ENCODE measurements at regions not wholly inside any gene's neighbourhood (a gene's known extent, or its start where the extent isn't known, plus 50 kb on each side); places are given as distances from the start of the nearest gene placed in this dataset.

GRCh38 chr11:104522123-104522522 is 358.2 kb upstream of the PDGFD start:
- no peak for DNase-seq

- DNase-seq: no peak
Measured at GRCh38 chr11:104510169-104510568, 346.2 kb upstream of the PDGFD start.

- no peak for DNase-seq
Measured at GRCh38 chr11:104490182-104490581, 326.2 kb upstream of the PDGFD start.

GRCh38 chr11:104488561-104488960 is 324.6 kb upstream of the PDGFD start:
- no peak for DNase-seq

- DNase-seq: no peak
Measured at GRCh38 chr11:104487046-104487806, 323.3 kb upstream of the PDGFD start.

- no peak for DNase-seq
Measured at GRCh38 chr11:104484804-104485554, 321.0 kb upstream of the PDGFD start.

GRCh38 chr11:104476898-104477297 is 313.0 kb upstream of the PDGFD start:
- no peak for DNase-seq

- DNase-seq: no peak
Measured at GRCh38 chr11:104476454-104476853, 312.5 kb upstream of the PDGFD start.

GRCh38 chr11:104467404-104467803 is 303.5 kb upstream of the PDGFD start:
- DNase-seq: no peak

GRCh38 chr11:104465321-104465720 is 301.4 kb upstream of the PDGFD start:
- no peak for DNase-seq

- no peak for DNase-seq
Measured at GRCh38 chr11:104464691-104465090, 300.7 kb upstream of the PDGFD start.

GRCh38 chr11:104462341-104462740 is 298.4 kb upstream of the PDGFD start:
- no peak for DNase-seq

- DNase-seq: no peak
Measured at GRCh38 chr11:104451197-104451893, 287.4 kb upstream of the PDGFD start.

GRCh38 chr11:104443387-104443786 is 279.4 kb upstream of the PDGFD start:
- DNase-seq: no peak

- no peak for DNase-seq
Measured at GRCh38 chr11:104442321-104442720, 278.4 kb upstream of the PDGFD start.

GRCh38 chr11:104435494-104435893 is 271.5 kb upstream of the PDGFD start:
- DNase-seq: no peak

- DNase-seq: no peak
Measured at GRCh38 chr11:104433751-104434150, 269.8 kb upstream of the PDGFD start.

- DNase-seq: no peak
Measured at GRCh38 chr11:104432981-104433380, 269.0 kb upstream of the PDGFD start.

- no peak for DNase-seq
Measured at GRCh38 chr11:104432526-104432925, 268.6 kb upstream of the PDGFD start.

GRCh38 chr11:104422324-104422944 is 258.5 kb upstream of the PDGFD start:
- no peak for DNase-seq

- no peak for DNase-seq
Measured at GRCh38 chr11:104410336-104410735, 246.4 kb upstream of the PDGFD start.

- DNase-seq: no peak
Measured at GRCh38 chr11:104408630-104409029, 244.7 kb upstream of the PDGFD start.

- no peak for DNase-seq
Measured at GRCh38 chr11:104405277-104405676, 241.3 kb upstream of the PDGFD start.

Measured in NCI-H526 (cell line).